Sigmoid colon (tissue), 6 donors: ENCODE measurements at regions not wholly inside any gene's neighbourhood (a gene's known extent, or its start where the extent isn't known, plus 50 kb on each side); places are given as distances from the start of the nearest gene placed in this dataset.
"Not testable (repeated sequence)": the region's sequence is repeated elsewhere in the genome, so short reads cannot be mapped to it uniquely, and the experiment has no call there.

Source experiments
- DNase-seq: peaks from one replicate; pipeline ENCODE4 v3.0.0-alpha.2; 2019
- H3K27ac ChIP-seq, 4 donors: fragments of 200-600 bp; sonication (generic); one replicate each; pipeline ENCODE4 v1.5.1; 2016 to 2019; ENCODE audit warnings: mild to moderate bottlenecking in 1 of 4
- H3K27me3 ChIP-seq, 3 donors: fragments of 200-600 bp; sonication (generic); one replicate each; pipeline ENCODE4 v1.5.1; 2019; ENCODE audit warnings: mild to moderate bottlenecking in 1 of 3
- H3K36me3 ChIP-seq, 4 donors: fragments of 200-600 bp; sonication (generic); one replicate each; pipeline ENCODE4 v1.5.1; 2016 to 2019
- H3K4me1 ChIP-seq, 4 donors: fragments of 200-600 bp; sonication (generic); one replicate each; pipeline ENCODE4 v1.5.1; 2017 to 2019
- H3K4me3 ChIP-seq, 4 donors: fragments of 200-600 bp; sonication (generic); one replicate each; pipeline ENCODE4 v1.5.1; 2017 to 2019; ENCODE audit warnings: mild to moderate bottlenecking in 2 of 4, moderate library complexity in 1 of 4
- H3K9me3 ChIP-seq, 4 donors: fragments of 200-600 bp in 3 of 4; sonication (generic) in 3 of 4; one replicate each; pipeline versions ENCODE4 v1.5.1 to v1.6.1; 2013 to 2019
- CTCF ChIP-seq, 4 experiments: fragments of 450-650 bp in 3 of 4; fragments of 200-600 bp in 1 of 4; IDR thresholded peaks; one replicate each; pipeline ENCODE4 v1.5.1; 2016 to 2019; ENCODE audit warnings: antibody characterized with exemption in 4 of 4, mild to moderate bottlenecking in 3 of 4, moderate library complexity in 2 of 4
- EP300 ChIP-seq, 4 donors: sonication (generic); formaldehyde crosslinking; IDR thresholded peaks; one replicate each; pipeline ENCODE4 v1.6.1; 2017; ENCODE audit warnings: antibody characterized with exemption in 4 of 4
- POLR2A ChIP-seq, 2 donors: fragments of 450-650 bp; IDR thresholded peaks; one replicate each; pipeline ENCODE4 v1.6.1; 2016; ENCODE audit warnings: antibody characterized with exemption in 2 of 2, mild to moderate bottlenecking in 2 of 2, moderate library complexity in 2 of 2
- POLR2AphosphoS5 ChIP-seq, 4 donors: sonication (generic); formaldehyde crosslinking; IDR thresholded peaks; one replicate each; pipeline ENCODE4 v1.6.1; 2017; ENCODE audit warnings: antibody characterized with exemption in 4 of 4
- whole genome bisulfite sequencing, 2 donors: extraction: QIAGEN DNeasy Blood & Tissue Kit; methylation state at CpG; one replicate each; pipeline ENCODE4 v1.1.7; 2013; 5-methylcytosine and 5-hydroxymethylcytosine counted together
- intact Hi-C: fragments of 100-400 bp; cut with DNase I; formaldehyde crosslinking; loops from one replicate; pipeline ENCODE4 v1.15.1; 2023
- donor health status: healthy with polysubstance abuse.
- donor health status: healthy.

GRCh38 chr10:5285186-5285585 is 79.6 kb upstream of the UCN3 start:
- intact Hi-C loops, result no loop called here
- H3K36me3 ChIP-seq, result no peaks in the 10 kb centered on the region
- DNase-seq, result no peak
- no peaks in the 10 kb centered on the region for H3K27me3 ChIP-seq
- H3K4me3 ChIP-seq, result no peak overlapping the region
- no peaks in the 10 kb centered on the region for H3K9me3 ChIP-seq
- WGBS, 2 donors, result 74 to 77% methylated on average over 9 of the region's 9 CpGs
- TF ChIP-seq POLR2AphosphoS5 (IDR thresholded peaks at IDR 0.05) (no peak), POLR2A (IDR thresholded peaks at IDR 0.05) (no peak), EP300 (IDR thresholded peaks at IDR 0.05) (no peak), CTCF (IDR thresholded peaks at IDR 0.05) (no peak)
- no peak overlapping the region for H3K27ac ChIP-seq
- no peaks in the 10 kb centered on the region for H3K4me1 ChIP-seq

GRCh38 chr10:5288359-5288758 is 76.4 kb upstream of the UCN3 start:
- Histone ChIP-seq H3K27me3 (no peaks in the 10 kb centered on the region), H3K27ac (no peak overlapping the region), H3K4me3 (no peak overlapping the region), H3K4me1 (peaks cover 0 to 4% (median 0%) of the 10 kb centered on the region in 4 donors), H3K36me3 (no peaks in the 10 kb centered on the region), H3K9me3 (no peaks in the 10 kb centered on the region)
- intact Hi-C loops, result no loop called here
- WGBS, 2 donors, result 72 to 86% methylated on average over 4 of the region's 4 CpGs
- DNase-seq, result no peak
- no peak for TF ChIP-seq POLR2A (IDR thresholded peaks at IDR 0.05)
- no peak for TF ChIP-seq EP300 (IDR thresholded peaks at IDR 0.05)
- no peak for TF ChIP-seq CTCF (IDR thresholded peaks at IDR 0.05)
- TF ChIP-seq POLR2AphosphoS5 (IDR thresholded peaks at IDR 0.05), result no peak

- H3K27ac ChIP-seq, H3K9me3 ChIP-seq, H3K27me3 ChIP-seq, H3K4me3 ChIP-seq, H3K36me3 ChIP-seq, DNase-seq, H3K4me1 ChIP-seq, intact Hi-C loops: not testable (repeated sequence)
- WGBS, 2 donors, result 98% methylated on average over 1 of the region's 1 CpG
These were observed 75.5 kb upstream of the UCN3 start for GRCh38 chr10:5289228-5289627.

GRCh38 chr10:5291501-5292195 is 73.1 kb upstream of the UCN3 start:
- Histone ChIP-seq H3K27me3 (no peaks in the 10 kb centered on the region), H3K4me3 (no peak overlapping the region), H3K9me3 (no peaks in the 10 kb centered on the region), H3K27ac (peak overlapping the region; percentile 37 to 74 (median 44)), H3K4me1 (peaks cover 0 to 4% (median 0%) of the 10 kb centered on the region in 4 donors), H3K36me3 (no peaks in the 10 kb centered on the region)
- WGBS, 2 donors, result 34 to 46% methylated on average over 13 of the region's 13 CpGs
- intact Hi-C loops, result no loop called here
- peak; percentile 78 for DNase-seq
- TF ChIP-seq CTCF (IDR thresholded peaks at IDR 0.05) (no peak), POLR2AphosphoS5 (IDR thresholded peaks at IDR 0.05) (peak in 2 of 4 donors; percentile 23 to 47)

- TF ChIP-seq POLR2AphosphoS5 (IDR thresholded peaks at IDR 0.05), result no peak
- TF ChIP-seq CTCF (IDR thresholded peaks at IDR 0.05), result no peak
- no peak for TF ChIP-seq POLR2A (IDR thresholded peaks at IDR 0.05)
- no peak for TF ChIP-seq EP300 (IDR thresholded peaks at IDR 0.05)
- H3K4me3 ChIP-seq, result no peak overlapping the region
- H3K36me3 ChIP-seq, result no peaks in the 10 kb centered on the region
- no peaks in the 10 kb centered on the region for H3K27me3 ChIP-seq
- peaks cover 0 to 4% (median 0%) of the 10 kb centered on the region in 4 donors for H3K4me1 ChIP-seq
- WGBS, 2 donors, result 61 to 62% methylated on average over 7 of the region's 7 CpGs
- no peak for DNase-seq
- no peaks in the 10 kb centered on the region for H3K9me3 ChIP-seq
- H3K27ac ChIP-seq, result peak overlapping the region; percentile 37 to 74 (median 44)
- intact Hi-C loops, result no loop called here
These were observed 72.5 kb upstream of the UCN3 start for GRCh38 chr10:5292196-5292735.

GRCh38 chr10:5292970-5293369 is 71.8 kb upstream of the UCN3 start:
- H3K4me3 ChIP-seq, intact Hi-C loops, H3K36me3 ChIP-seq, H3K9me3 ChIP-seq, H3K4me1 ChIP-seq, H3K27me3 ChIP-seq, DNase-seq, H3K27ac ChIP-seq: not testable (repeated sequence)
- 91 to 96% methylated on average over 2 of the region's 2 CpGs for WGBS, 2 donors
